GM12865 (cell line): ENCODE measurements at regions not wholly inside any gene's neighbourhood (a gene's known extent, or its start where the extent isn't known, plus 50 kb on each side); places are given as distances from the start of the nearest gene placed in this dataset.
"Not testable (repeated sequence)": the region's sequence is repeated elsewhere in the genome, so short reads cannot be mapped to it uniquely, and the experiment has no call there.

Source experiments
- DNase-seq: peaks from one replicate; pipeline ENCODE4 v3.0.0; 2010; ENCODE audit warnings: low read depth
- H3K4me3 ChIP-seq: 2 replicates; pipeline ENCODE4 v1.5.1; 2011; ENCODE audit warnings: mild to moderate bottlenecking, low read depth, low read length, control low read depth
- CTCF ChIP-seq: IDR thresholded peaks from 2 replicates; pipeline ENCODE4 v1.5.1; 2011; ENCODE audit warnings: low read length, control low read depth, low read depth, inconsistent platforms; ENCODE audit not compliant: insufficient read depth; ENCODE audit errors: missing control alignments

- H3K4me3 ChIP-seq = no peak overlapping the region
- DNase-seq = no peak
- TF ChIP-seq CTCF = no peak
Observed at GRCh38 chr1:43021547-43022474, 63.1 kb upstream of the SLC2A1 start.

DNA sequence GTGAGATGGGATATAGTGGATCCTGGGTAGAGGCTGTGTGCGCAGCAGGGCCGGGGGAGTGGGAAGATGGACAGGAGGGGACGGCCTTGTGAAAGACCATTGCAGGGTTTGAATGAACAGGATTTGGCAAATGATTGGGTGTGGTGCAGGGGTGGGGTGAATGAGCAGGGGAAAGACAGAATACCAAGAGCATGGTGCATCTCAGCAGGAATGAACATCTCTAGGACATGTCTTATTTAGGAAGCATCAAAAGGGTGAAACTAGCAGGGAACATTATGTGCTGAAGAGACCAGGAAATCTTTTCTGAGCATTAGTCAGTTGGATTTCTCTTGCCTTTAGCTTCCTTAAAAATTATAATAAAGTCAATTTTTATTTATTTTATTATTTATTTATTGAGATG lies 60.6 kb upstream of the SLC2A1 start:
- no peak for TF ChIP-seq CTCF
- DNase-seq = no peak
- H3K4me3 ChIP-seq = no peak overlapping the region

GRCh38 chr1:43018121-43018520 lies 59.5 kb upstream of the SLC2A1 start:
- no peak for TF ChIP-seq CTCF
- H3K4me3 ChIP-seq = no peak overlapping the region
- no peak for DNase-seq

DNA sequence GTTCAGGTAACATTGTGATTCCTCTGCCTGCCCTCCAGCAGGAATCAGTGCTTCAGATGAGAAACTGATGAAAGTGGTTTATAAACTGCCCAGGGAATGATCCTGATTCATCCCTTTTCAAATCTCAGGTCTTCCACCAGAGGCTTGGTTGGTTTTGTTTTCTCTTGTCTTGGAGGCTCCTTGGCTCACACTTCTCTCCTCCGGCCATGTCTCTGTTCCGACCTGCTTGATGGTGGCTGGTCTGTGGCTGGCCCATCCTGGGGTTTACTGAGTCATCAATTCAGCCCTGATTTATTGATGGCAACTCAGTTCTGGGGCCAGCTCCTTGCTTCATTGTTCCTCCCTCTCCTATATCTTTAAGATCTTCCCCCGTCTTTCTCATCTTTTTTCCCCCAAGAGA lies 56.6 kb upstream of the SLC2A1 start:
- no peak for DNase-seq
- TF ChIP-seq CTCF = no peak
- H3K4me3 ChIP-seq = no peak overlapping the region

DNA sequence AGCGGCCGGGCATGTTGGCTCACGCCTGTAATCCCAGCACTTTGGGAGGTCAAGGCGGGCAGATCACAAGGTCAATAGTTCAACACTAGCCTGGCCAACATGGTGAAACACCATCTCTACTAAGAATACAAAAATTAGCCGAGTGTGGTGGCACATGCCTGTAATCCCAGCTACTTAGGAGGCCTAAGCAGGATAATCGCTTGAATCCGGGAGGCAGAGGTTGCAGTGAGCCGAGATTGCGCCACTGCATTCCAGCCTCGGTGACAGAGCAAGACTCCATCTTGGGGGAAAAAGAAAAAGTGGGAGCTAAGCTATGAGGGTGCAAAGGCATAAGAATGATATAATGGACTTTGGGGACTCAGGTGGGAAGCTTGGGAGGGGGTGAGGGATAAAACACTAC lies 55.9 kb upstream of the SLC2A1 start:
- not testable (repeated sequence) for H3K4me3 ChIP-seq, DNase-seq

GRCh38 chr1:43011020-43011419 lies 52.4 kb upstream of the SLC2A1 start:
- no peak overlapping the region for H3K4me3 ChIP-seq
- no peak for TF ChIP-seq CTCF
- DNase-seq = no peak

DNA sequence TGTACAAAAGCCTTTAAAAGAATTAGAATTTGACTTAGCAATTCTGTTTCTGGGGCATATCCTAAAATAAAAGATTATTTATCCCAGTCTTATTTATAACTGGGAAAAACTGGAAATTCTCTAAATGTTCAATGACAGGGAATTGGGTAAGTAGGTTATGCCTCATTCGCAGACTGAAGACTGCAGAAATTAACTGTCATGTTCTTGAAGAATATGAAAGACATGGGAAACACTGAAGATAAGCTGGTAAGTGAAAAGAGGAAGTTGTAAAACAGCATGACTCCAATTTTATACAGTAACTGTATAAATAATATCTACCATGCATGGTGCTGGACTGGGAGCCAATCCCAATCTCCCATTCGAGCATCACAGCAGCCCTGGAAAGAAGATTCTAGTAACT lies 50.6 kb upstream of the SLC2A1 start:
- no peak for DNase-seq
- no peak for TF ChIP-seq CTCF
- H3K4me3 ChIP-seq = no peak overlapping the region
